ENCODE measurements at regions not wholly inside any gene's neighbourhood (a gene's known extent, or its start where the extent isn't known, plus 50 kb on each side); places are given as distances from the start of the nearest gene placed in this dataset.

- TF ChIP-seq ZFP30 (CRISPR knock-in tag; IDR thresholded peaks at IDR 0.05) (no peak), TCF4 (CRISPR knock-in tag; IDR thresholded peaks at IDR 0.05; ENCODE audit: borderline replicate concordance) (no peak), ZNF8 (CRISPR knock-in tag; IDR thresholded peaks at IDR 0.05) (no peak), ARNTL (CRISPR knock-in tag; IDR thresholded peaks at IDR 0.05; ENCODE audit: borderline replicate concordance, low read depth) (no peak), ZNF565 (CRISPR knock-in tag; conservative IDR thresholded peaks at IDR 0.05; ENCODE audit: low read depth) (no peak), CREB5 (CRISPR knock-in tag; IDR thresholded peaks at IDR 0.05; ENCODE audit: low read depth) (no peak), TOX (CRISPR knock-in tag; IDR thresholded peaks at IDR 0.05; ENCODE audit: borderline replicate concordance) (no peak), RARB (CRISPR knock-in tag; IDR thresholded peaks at IDR 0.05) (no peak), ZFP3 (CRISPR knock-in tag; IDR thresholded peaks at IDR 0.05) (no peak), PATZ1 (CRISPR knock-in tag; IDR thresholded peaks at IDR 0.05; ENCODE audit: borderline replicate concordance) (no peak), SNAI2 (CRISPR knock-in tag; IDR thresholded peaks at IDR 0.05) (no peak), ESRRG (CRISPR knock-in tag; IDR thresholded peaks at IDR 0.05) (no peak), TSHZ2 (CRISPR knock-in tag; IDR thresholded peaks at IDR 0.05) (no peak), ISL1 (CRISPR knock-in tag; IDR thresholded peaks at IDR 0.05) (no peak)
Observed at GRCh38 chr15:39482459-39482858, 98.4 kb upstream of the THBS1 start.
